ENCODE measurements at regions not wholly inside any gene's neighbourhood (a gene's known extent, or its start where the extent isn't known, plus 50 kb on each side); places are given as distances from the start of the nearest gene placed in this dataset.

GRCh38 chr2:204486805-204487204, 58.5 kb upstream of the PARD3B start:
- no peak overlapping the region for H2AK5ac ChIP-seq (ENCODE audit: low read length, severe bottlenecking)
- H3K27me3 ChIP-seq (ENCODE audit: control insufficient read depth in 1 of 2, insufficient read depth in 1 of 2, low read length in 2 of 2): no peaks in the 10 kb centered on the region
- no peak overlapping the region for H2BK15ac ChIP-seq (ENCODE audit: low read depth, poor library complexity, severe bottlenecking)
- H3K4me1 ChIP-seq (ENCODE audit: control insufficient read depth, insufficient read depth, low read depth, low read length): peaks cover 1% of the 10 kb centered on the region
- no peak overlapping the region for H4K8ac ChIP-seq (ENCODE audit: low read length)
- no peak overlapping the region for H3K4me3 ChIP-seq (ENCODE audit: insufficient read depth in 1 of 2, low read depth in 1 of 2, low read length in 2 of 2)
- no peak overlapping the region for H3K14ac ChIP-seq (ENCODE audit: low read length in 2 of 2)
- no peak overlapping the region for H2BK120ac ChIP-seq (ENCODE audit: low read depth, low read length)
- DNase-seq: no peak
- H2AFZ ChIP-seq (ENCODE audit: low read depth, low read length): no peak overlapping the region
- 70% methylated on average over 1 of the region's 2 CpGs for WGBS
- H2BK12ac ChIP-seq (ENCODE audit: low read length in 2 of 2): no peak overlapping the region
- no peak overlapping the region for H4K91ac ChIP-seq (ENCODE audit: low read length)
- no peaks in the 10 kb centered on the region for H3K9me3 ChIP-seq (ENCODE audit: control insufficient read depth, low read length)
- H3K4ac ChIP-seq (ENCODE audit: low read depth in 1 of 2, low read length in 2 of 2): no peak overlapping the region
- no peaks in the 10 kb centered on the region for H3K36me3 ChIP-seq (ENCODE audit: control insufficient read depth in 1 of 2, insufficient read depth in 2 of 2, low read depth in 1 of 2, low read length in 2 of 2)
- no peaks in the 10 kb centered on the region for H3K79me1 ChIP-seq (replicated peaks; ENCODE audit: low read length, poor library complexity, severe bottlenecking)
- no peak overlapping the region for H3K27ac ChIP-seq (ENCODE audit: low read length, poor library complexity, severe bottlenecking)
- no peak overlapping the region for H3K18ac ChIP-seq (ENCODE audit: low read depth in 1 of 2, low read length in 2 of 2)
- no peak overlapping the region for H3K23ac ChIP-seq (ENCODE audit: low read length in 2 of 2)
- peak overlapping the region; percentile 65 for H3K9ac ChIP-seq (ENCODE audit: low read length)
- H2BK5ac ChIP-seq (ENCODE audit: low read depth, low read length, poor library complexity, severe bottlenecking): no peak overlapping the region
- no peak overlapping the region for H3K4me2 ChIP-seq (ENCODE audit: low read length, poor library complexity, severe bottlenecking)

GRCh38 chr2:204487447-204488229, 57.6 kb upstream of the PARD3B start:
- no peaks in the 10 kb centered on the region for H3K27me3 ChIP-seq (ENCODE audit: control insufficient read depth in 1 of 2, insufficient read depth in 1 of 2, low read length in 2 of 2)
- no peak overlapping the region for H2AFZ ChIP-seq (ENCODE audit: low read depth, low read length)
- no peak overlapping the region for H3K27ac ChIP-seq (ENCODE audit: low read length, poor library complexity, severe bottlenecking)
- H3K23ac ChIP-seq (ENCODE audit: low read length in 2 of 2): no peak overlapping the region
- H3K18ac ChIP-seq (ENCODE audit: low read depth in 1 of 2, low read length in 2 of 2): no peak overlapping the region
- H3K36me3 ChIP-seq (ENCODE audit: control insufficient read depth in 1 of 2, insufficient read depth in 2 of 2, low read depth in 1 of 2, low read length in 2 of 2): no peaks in the 10 kb centered on the region
- DNase-seq: no peak
- H2BK12ac ChIP-seq (ENCODE audit: low read length in 2 of 2): no peak overlapping the region
- no peak overlapping the region for H4K91ac ChIP-seq (ENCODE audit: low read length)
- no peak overlapping the region for H4K8ac ChIP-seq (ENCODE audit: low read length)
- WGBS: 91% methylated on average over 3 of the region's 6 CpGs
- H3K4me3 ChIP-seq (ENCODE audit: insufficient read depth in 1 of 2, low read depth in 1 of 2, low read length in 2 of 2): no peak overlapping the region
- H3K9ac ChIP-seq (ENCODE audit: low read length): peak overlapping the region; percentile 65
- H2BK5ac ChIP-seq (ENCODE audit: low read depth, low read length, poor library complexity, severe bottlenecking): no peak overlapping the region
- H3K79me1 ChIP-seq (replicated peaks; ENCODE audit: low read length, poor library complexity, severe bottlenecking): no peaks in the 10 kb centered on the region
- H3K14ac ChIP-seq (ENCODE audit: low read length in 2 of 2): no peak overlapping the region
- no peak overlapping the region for H2BK15ac ChIP-seq (ENCODE audit: low read depth, poor library complexity, severe bottlenecking)
- H2BK120ac ChIP-seq (ENCODE audit: low read depth, low read length): no peak overlapping the region
- H3K4me2 ChIP-seq (ENCODE audit: low read length, poor library complexity, severe bottlenecking): no peak overlapping the region
- H3K4ac ChIP-seq (ENCODE audit: low read depth in 1 of 2, low read length in 2 of 2): no peak overlapping the region
- H3K4me1 ChIP-seq (ENCODE audit: control insufficient read depth, insufficient read depth, low read depth, low read length): peaks cover 1% of the 10 kb centered on the region
- no peak overlapping the region for H2AK5ac ChIP-seq (ENCODE audit: low read length, severe bottlenecking)
- no peaks in the 10 kb centered on the region for H3K9me3 ChIP-seq (ENCODE audit: control insufficient read depth, low read length)

GRCh38 chr2:204491528-204491927, 53.7 kb upstream of the PARD3B start:
- no peak overlapping the region for H2BK5ac ChIP-seq (ENCODE audit: low read depth, low read length, poor library complexity, severe bottlenecking)
- H2BK120ac ChIP-seq (ENCODE audit: low read depth, low read length): no peak overlapping the region
- no peak overlapping the region for H3K18ac ChIP-seq (ENCODE audit: low read depth in 1 of 2, low read length in 2 of 2)
- H3K14ac ChIP-seq (ENCODE audit: low read length in 2 of 2): no peak overlapping the region
- H4K8ac ChIP-seq (ENCODE audit: low read length): no peak overlapping the region
- DNase-seq: no peak
- H2AK5ac ChIP-seq (ENCODE audit: low read length, severe bottlenecking): peak overlapping the region; percentile 62
- H3K27ac ChIP-seq (ENCODE audit: low read length, poor library complexity, severe bottlenecking): peak overlapping the region; percentile 91
- H3K27me3 ChIP-seq (ENCODE audit: control insufficient read depth in 1 of 2, insufficient read depth in 1 of 2, low read length in 2 of 2): no peaks in the 10 kb centered on the region
- H3K36me3 ChIP-seq (ENCODE audit: control insufficient read depth in 1 of 2, insufficient read depth in 2 of 2, low read depth in 1 of 2, low read length in 2 of 2): no peaks in the 10 kb centered on the region
- H2BK12ac ChIP-seq (ENCODE audit: low read length in 2 of 2): no peak overlapping the region
- H3K9ac ChIP-seq (ENCODE audit: low read length): no peak overlapping the region
- no peak overlapping the region for H4K91ac ChIP-seq (ENCODE audit: low read length)
- no peak overlapping the region for H3K23ac ChIP-seq (ENCODE audit: low read length in 2 of 2)
- no peaks in the 10 kb centered on the region for H3K79me1 ChIP-seq (replicated peaks; ENCODE audit: low read length, poor library complexity, severe bottlenecking)
- H3K4ac ChIP-seq (ENCODE audit: low read depth in 1 of 2, low read length in 2 of 2): no peak overlapping the region
- H3K4me3 ChIP-seq (ENCODE audit: insufficient read depth in 1 of 2, low read depth in 1 of 2, low read length in 2 of 2): no peak overlapping the region
- H3K4me2 ChIP-seq (ENCODE audit: low read length, poor library complexity, severe bottlenecking): no peak overlapping the region
- no peak overlapping the region for H2AFZ ChIP-seq (ENCODE audit: low read depth, low read length)
- no peaks in the 10 kb centered on the region for H3K9me3 ChIP-seq (ENCODE audit: control insufficient read depth, low read length)
- H2BK15ac ChIP-seq (ENCODE audit: low read depth, poor library complexity, severe bottlenecking): no peak overlapping the region
- peaks cover 1% of the 10 kb centered on the region for H3K4me1 ChIP-seq (ENCODE audit: control insufficient read depth, insufficient read depth, low read depth, low read length)

- H2BK12ac ChIP-seq (ENCODE audit: low read length in 2 of 2): no peak overlapping the region
- no peak overlapping the region for H3K4me2 ChIP-seq (ENCODE audit: low read length, poor library complexity, severe bottlenecking)
- no peak overlapping the region for H3K14ac ChIP-seq (ENCODE audit: low read length in 2 of 2)
- no peaks in the 10 kb centered on the region for H3K9me3 ChIP-seq (ENCODE audit: control insufficient read depth, low read length)
- H4K91ac ChIP-seq (ENCODE audit: low read length): no peak overlapping the region
- peak overlapping the region; percentile 90 for H3K27ac ChIP-seq (ENCODE audit: low read length, poor library complexity, severe bottlenecking)
- no peak overlapping the region for H2BK5ac ChIP-seq (ENCODE audit: low read depth, low read length, poor library complexity, severe bottlenecking)
- no peaks in the 10 kb centered on the region for H3K36me3 ChIP-seq (ENCODE audit: control insufficient read depth in 1 of 2, insufficient read depth in 2 of 2, low read depth in 1 of 2, low read length in 2 of 2)
- no peaks in the 10 kb centered on the region for H3K27me3 ChIP-seq (ENCODE audit: control insufficient read depth in 1 of 2, insufficient read depth in 1 of 2, low read length in 2 of 2)
- H3K23ac ChIP-seq (ENCODE audit: low read length in 2 of 2): no peak overlapping the region
- H2AK5ac ChIP-seq (ENCODE audit: low read length, severe bottlenecking): no peak overlapping the region
- peaks cover 1% of the 10 kb centered on the region for H3K4me1 ChIP-seq (ENCODE audit: control insufficient read depth, insufficient read depth, low read depth, low read length)
- H3K79me1 ChIP-seq (replicated peaks; ENCODE audit: low read length, poor library complexity, severe bottlenecking): no peaks in the 10 kb centered on the region
- H3K18ac ChIP-seq (ENCODE audit: low read depth in 1 of 2, low read length in 2 of 2): no peak overlapping the region
- H3K4ac ChIP-seq (ENCODE audit: low read depth in 1 of 2, low read length in 2 of 2): no peak overlapping the region
- WGBS: no CpG with 5 or more reads among the region's 2 CpGs
- H3K9ac ChIP-seq (ENCODE audit: low read length): no peak overlapping the region
- no peak overlapping the region for H2BK15ac ChIP-seq (ENCODE audit: low read depth, poor library complexity, severe bottlenecking)
- no peak overlapping the region for H3K4me3 ChIP-seq (ENCODE audit: insufficient read depth in 1 of 2, low read depth in 1 of 2, low read length in 2 of 2)
- no peak overlapping the region for H4K8ac ChIP-seq (ENCODE audit: low read length)
- no peak overlapping the region for H2BK120ac ChIP-seq (ENCODE audit: low read depth, low read length)
- no peak overlapping the region for H2AFZ ChIP-seq (ENCODE audit: low read depth, low read length)
- no peak for DNase-seq
Observed at GRCh38 chr2:204492417-204492816, 52.9 kb upstream of the PARD3B start.

Data from mesenchymal stem cell (in vitro differentiated cells and primary cell).